GM18505 (cell line): ENCODE measurements at regions not wholly inside any gene's neighbourhood (a gene's known extent, or its start where the extent isn't known, plus 50 kb on each side); places are given as distances from the start of the nearest gene placed in this dataset.

Experiments
- ATAC-seq: cut with Tn5 transposase; IDR thresholded peaks from one replicate; pipeline ENCODE4 v1.9.1; 2021; ENCODE audit not compliant: unreplicated experiment
- POLR2A ChIP-seq: IDR thresholded peaks from 4 replicates; pipeline ENCODE4 v1.6.1; 2011; ENCODE audit warnings: borderline replicate concordance; ENCODE audit not compliant: insufficient read depth, insufficient read length; ENCODE audit errors: extremely low read depth

DNA sequence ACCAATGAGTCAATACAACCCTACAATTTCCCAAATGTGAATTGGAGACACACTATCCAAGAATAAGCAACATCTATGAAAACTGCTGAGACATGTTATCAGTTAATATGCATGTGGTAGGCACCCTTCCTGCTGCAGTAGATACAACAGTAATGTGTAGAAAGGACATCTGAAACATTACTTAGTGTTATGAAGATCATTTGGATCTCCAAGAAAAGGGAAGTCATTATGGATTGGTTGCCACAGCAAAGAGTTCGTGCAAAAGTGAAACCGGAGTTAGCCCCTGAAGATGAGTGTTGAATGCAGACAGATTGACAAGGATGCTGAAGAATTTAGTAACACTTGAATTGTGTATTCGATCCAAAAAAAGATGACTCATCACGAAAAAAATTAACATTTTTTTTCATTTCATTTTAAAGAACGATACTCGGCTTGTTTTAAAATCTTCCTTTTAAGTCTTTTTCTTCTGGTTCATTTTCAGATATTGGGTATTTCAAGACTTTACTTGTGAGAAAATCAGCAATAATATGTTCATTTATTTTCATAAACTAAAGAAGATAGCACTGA is 322.4 kb upstream of the KLF6 start:
- TF ChIP-seq POLR2A = no peak
- ATAC-seq = no peak

DNA sequence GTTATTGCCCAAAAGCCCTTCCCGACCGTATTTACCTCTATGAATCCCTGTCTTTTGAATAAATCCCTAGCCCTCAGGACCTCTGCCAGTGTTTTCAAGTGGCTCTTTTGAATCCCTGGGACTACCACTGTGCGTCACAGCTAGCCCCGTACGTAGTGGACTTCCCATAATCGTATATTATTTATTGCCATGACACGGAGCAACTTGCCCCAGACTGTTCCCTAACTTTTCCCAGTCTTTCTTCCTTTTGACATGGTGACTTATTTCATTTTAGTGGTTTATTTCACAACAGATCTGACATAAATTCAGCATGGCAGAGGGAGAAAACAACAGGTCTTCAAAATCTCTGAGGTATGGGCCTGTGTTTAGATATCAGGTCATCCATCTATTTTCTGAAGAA is 318.6 kb upstream of the KLF6 start:
- no peak for TF ChIP-seq POLR2A
- ATAC-seq = no peak

DNA sequence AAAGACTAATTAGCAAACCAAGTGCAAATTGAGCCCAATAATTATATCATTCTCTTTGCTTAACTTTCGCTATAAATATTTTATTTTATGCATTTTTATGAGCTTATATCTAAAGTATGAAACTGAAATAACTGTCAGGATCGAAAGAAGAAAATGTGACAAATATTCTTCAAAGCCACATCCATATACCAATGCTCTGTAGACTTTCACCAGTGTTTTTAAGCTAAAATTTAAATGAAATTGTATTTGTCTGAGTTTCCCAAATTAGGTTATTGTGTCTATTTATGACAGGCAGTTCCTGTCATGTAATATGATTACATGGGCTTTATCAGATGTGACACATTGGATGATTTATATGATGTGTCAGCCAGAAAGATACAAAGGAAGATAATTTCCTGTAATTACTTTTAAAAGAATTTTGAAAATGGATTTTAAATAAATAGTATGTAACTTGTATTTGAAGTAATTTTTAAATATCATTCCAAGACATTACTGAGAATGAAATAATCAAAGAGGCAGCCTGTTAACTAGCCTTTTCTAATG is 317.9 kb upstream of the KLF6 start:
- no peak for TF ChIP-seq POLR2A
- ATAC-seq = no peak

DNA sequence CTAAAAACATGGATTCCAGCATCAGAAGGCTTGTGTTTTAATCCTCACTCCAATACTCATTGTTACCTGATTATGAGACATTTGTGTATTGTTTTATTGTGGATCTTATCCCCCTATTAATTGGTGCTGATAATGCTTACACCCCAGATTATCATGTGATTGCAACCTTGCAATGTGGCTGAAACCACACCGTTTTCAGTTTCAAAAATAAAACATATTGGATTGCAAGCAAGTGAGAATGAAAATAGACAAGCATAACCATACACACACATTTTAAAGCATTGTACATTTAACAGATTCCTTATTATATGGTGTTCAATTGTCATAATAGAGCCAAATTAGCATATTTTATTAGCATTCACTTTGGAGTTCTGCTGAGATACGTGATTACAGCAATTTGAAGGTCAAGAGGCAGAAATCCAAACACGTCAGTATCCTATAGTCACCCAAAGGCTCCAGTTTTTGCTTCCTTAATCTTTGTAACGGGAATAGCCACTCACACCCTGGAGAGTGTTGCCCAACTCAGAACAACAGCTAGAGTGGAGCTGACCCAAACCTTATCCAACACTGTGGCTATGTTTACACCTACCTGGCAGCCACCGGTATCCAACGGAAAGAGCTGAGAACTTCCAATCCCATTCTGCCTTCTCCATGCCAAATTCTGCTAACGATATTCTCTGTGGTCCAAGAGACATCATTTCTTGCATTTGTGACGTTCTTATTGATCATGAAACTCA is 317.1 kb upstream of the KLF6 start:
- TF ChIP-seq POLR2A = no peak
- ATAC-seq = no peak

DNA sequence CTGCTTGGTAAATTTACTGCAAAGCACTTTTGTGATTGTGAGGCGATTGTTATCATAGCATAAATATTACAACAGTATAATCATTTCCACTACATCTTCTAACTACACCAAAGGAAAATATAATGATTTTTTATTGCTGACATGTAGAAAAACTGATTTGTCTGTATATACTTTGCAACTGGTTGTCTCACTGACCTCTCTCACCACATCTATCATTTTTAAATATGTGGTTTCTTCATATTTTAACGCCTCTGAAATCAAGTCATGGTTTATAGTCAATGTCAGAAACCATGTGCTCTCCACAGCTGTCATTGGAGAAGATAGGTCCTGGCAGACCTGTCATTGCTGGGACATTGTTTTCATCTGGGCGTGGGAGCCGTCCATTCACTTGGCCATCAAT is 315.4 kb upstream of the KLF6 start:
- no peak for TF ChIP-seq POLR2A
- ATAC-seq = no peak

DNA sequence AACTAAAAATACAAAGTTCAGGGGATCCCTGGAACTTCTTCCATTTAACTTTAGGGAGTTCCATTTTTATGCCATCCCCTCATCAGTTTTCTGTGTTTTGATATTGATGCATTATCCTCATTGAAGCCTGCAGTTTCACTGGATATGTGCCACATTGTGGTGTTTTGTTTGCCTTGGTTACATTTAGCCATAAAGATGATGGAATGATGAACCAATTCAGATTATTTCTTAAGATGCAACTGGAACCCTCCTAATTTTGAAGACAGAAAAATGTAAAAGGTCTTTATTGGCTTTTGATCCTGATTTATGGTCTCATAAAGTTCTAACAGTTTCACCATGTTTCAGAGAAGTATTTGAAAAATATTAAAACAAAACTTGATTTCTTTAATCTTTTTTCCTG is 314.2 kb upstream of the KLF6 start:
- no peak for ATAC-seq
- TF ChIP-seq POLR2A = no peak

DNA sequence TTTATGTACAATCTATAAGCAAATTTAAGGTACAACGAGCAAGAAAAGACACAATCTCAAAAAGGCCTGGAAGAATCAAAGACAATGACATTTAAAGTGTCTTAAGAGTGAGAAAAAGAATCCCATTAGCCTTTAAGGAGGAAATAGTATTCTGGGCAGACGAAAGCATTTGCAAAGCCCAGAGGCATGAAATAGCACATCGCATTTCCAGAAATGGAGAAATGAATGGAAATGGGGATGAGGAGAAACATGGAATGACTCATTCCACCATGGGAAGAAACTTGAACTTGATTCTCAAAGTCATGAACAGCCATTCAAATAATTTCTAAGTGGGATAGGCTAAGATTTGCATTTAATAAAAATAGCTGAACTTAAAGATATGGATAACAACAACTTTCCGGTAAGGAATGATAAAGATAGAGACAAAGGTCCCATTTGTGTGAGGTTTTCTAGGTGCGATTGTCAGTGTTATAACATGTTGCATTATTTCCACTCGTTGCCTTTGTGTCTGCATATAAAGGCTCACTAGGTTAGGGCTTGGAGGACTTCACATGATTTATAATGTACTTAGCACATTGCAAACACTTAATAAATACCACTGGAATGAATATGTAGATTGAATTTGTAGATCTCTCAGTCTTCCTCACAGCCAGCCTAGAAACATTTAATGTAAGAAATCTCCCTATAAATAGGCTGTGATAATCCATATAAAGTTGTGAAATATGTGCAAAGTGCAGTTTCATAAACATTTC is 310.3 kb upstream of the KLF6 start:
- no peak for TF ChIP-seq POLR2A
- no peak for ATAC-seq

DNA sequence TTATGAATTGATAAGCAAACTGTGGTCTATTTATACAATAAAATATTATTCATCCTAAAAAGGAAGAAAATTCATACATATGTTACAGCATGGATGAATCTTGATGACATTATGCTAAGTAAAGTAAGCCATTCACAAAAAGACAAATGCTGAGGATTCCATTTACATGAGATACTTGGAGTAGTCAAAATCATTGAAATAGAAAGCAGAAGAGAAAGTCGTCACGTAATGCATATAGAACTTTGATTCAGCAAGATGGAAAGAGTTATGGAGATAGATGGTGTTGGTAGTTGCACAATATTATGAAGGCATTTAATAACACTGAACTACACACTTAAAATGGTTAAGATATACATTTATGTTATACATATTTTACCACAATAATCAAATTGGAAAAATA is 309.7 kb upstream of the KLF6 start:
- TF ChIP-seq POLR2A = no peak
- ATAC-seq = no peak

DNA sequence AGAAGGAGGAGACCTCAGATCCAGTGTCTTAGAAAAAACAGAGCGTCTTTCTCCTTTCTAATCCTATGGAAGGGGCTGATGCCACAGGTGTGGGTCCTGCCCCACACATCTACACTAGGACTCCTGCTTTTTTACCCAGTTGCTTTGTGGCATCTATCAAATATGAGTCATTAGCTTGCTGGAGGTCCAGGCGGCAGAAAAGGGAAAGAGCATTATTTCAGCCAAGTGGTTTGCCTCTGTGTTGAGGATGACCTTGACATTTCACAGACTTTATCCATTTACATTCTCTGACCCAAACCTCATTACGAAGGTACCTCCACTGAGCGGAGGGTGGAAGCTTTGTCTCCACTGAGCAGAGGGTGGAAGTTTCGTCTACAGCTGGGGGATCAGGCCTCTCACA is 308.4 kb upstream of the KLF6 start:
- no peak for ATAC-seq
- TF ChIP-seq POLR2A = no peak

DNA sequence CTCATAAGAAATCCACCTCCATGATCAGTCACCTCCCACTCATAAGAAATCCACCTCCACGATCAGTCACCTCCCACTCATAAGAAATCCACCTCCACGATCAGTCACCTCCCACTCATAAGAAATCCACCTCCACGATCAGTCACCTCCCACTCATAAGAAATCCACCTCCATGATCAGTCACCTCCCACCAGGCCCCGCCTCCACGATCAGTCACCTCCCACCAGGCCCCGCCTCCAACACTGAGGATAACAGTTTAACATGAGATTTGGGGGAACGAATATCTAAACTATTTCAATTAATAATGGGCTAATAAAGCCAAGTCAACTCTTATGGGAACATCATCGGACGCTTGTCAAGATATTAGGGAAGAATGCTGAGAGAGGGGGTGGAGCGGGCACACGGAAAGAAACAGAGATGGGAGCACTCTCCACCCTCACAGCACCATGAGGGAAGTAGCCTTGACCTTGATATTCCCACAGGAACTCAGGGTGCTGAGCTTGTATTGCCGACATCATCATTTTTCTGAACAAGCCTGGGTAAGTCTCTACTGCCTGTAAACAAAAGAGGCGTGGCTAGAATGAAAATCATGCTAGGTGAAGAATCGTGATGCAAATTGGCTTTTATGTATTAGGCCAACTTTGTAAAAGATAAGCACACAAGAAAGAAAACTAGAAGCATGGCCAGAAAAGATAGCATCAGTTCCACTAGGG is 303.5 kb upstream of the KLF6 start:
- ATAC-seq = no peak
- no peak for TF ChIP-seq POLR2A

DNA sequence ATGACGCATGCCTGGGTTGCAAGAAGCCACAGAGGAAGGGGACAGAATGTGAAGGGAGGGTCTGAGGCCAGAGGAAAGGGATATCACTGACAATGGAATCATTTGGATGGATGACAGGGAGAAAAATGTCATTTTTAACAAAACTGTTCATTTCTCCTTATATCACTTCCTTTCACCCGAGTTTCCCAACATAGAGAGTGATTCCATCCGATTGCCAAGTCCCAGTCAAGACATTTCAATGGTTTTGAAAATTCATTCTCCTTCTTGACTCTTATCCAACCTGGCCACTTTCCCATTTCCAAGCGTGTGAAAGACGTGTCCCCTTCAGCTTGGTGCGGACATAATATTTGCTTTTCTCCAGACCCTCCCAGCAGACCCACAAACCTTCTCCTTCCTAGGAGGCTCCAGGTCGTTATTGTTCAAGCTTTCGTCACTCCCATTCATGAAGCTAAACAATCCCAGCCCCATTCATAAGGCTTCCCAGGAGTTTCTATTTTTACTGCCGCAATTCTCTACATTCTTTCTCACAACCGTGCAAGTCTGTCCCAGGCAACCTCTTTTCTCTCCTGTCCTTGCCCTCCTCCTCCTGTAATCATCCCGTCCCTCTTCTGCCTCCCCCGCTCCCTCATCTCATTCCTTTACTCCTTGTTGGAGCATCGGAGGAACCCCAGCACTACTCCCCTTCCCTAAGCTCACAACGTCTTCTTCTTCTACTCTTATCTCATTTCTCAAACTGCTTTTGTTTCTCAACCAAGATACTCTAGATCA is 301.3 kb upstream of the KLF6 start:
- TF ChIP-seq POLR2A = no peak
- no peak for ATAC-seq

DNA sequence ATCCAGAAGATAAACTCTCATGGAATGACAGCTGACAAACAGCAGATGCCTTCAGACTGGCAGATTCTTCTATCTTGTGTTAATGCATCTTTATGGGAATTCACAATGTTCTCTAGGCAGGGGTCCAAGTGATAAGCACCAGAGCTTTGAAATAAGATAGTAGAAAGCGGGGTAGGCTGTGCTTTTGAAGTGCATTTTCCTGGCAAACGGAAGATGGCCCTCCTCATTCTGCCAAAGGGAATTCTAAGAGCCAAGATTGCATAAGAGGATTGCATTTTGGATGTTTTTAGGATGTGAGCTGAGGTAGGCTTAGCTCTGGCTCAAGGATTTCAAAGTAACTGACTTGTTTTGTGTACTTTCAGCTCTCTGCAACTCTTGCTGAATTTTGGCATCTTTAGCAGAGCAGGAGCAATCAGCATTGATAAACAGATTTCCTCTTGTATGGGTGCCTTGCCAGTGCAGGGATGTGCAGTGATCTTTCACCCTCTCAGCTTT is 298.5 kb upstream of the KLF6 start:
- ATAC-seq = no peak

More for the DNA sequence above, 298.5 kb upstream of the KLF6 start:
- TF ChIP-seq POLR2A = no peak
